ENCODE measurements at regions not wholly inside any gene's neighbourhood (a gene's known extent, or its start where the extent isn't known, plus 50 kb on each side); places are given as distances from the start of the nearest gene placed in this dataset.

GRCh38 chr15:96736384-96736783 is 405.9 kb downstream of the NR2F2 start:
- no peak for TF ChIP-seq CTCF (IDR thresholded peaks at IDR 0.05)
- no peak for TF ChIP-seq POLR2A (IDR thresholded peaks at IDR 0.05)
